GM18505 (cell line): ENCODE measurements at regions not wholly inside any gene's neighbourhood (a gene's known extent, or its start where the extent isn't known, plus 50 kb on each side); places are given as distances from the start of the nearest gene placed in this dataset.

Experiments used
- ATAC-seq: cut with Tn5 transposase; IDR thresholded peaks from one replicate; pipeline ENCODE4 v1.9.1; 2021; ENCODE audit not compliant: unreplicated experiment
- POLR2A ChIP-seq: IDR thresholded peaks from 4 replicates; pipeline ENCODE4 v1.6.1; 2011; ENCODE audit warnings: borderline replicate concordance; ENCODE audit not compliant: insufficient read depth, insufficient read length; ENCODE audit errors: extremely low read depth

- no peak for TF ChIP-seq POLR2A
- no peak for ATAC-seq
Observed at GRCh38 chr11:24312464-24313238, 184.2 kb upstream of the LUZP2 start.

GRCh38 chr11:24321229-24321628, 175.6 kb upstream of the LUZP2 start:
- no peak for TF ChIP-seq POLR2A
- ATAC-seq = no peak

GRCh38 chr11:24324211-24324610, 172.6 kb upstream of the LUZP2 start:
- TF ChIP-seq POLR2A = no peak
- no peak for ATAC-seq

GRCh38 chr11:24344222-24344621, 152.6 kb upstream of the LUZP2 start:
- TF ChIP-seq POLR2A = no peak
- no peak for ATAC-seq

GRCh38 chr11:24348908-24349307, 147.9 kb upstream of the LUZP2 start:
- ATAC-seq = no peak
- no peak for TF ChIP-seq POLR2A

GRCh38 chr11:24351179-24351578, 145.7 kb upstream of the LUZP2 start:
- no peak for TF ChIP-seq POLR2A
- no peak for ATAC-seq

- TF ChIP-seq POLR2A = no peak
- no peak for ATAC-seq
Observed at GRCh38 chr11:24356501-24356900, 140.4 kb upstream of the LUZP2 start.

- TF ChIP-seq POLR2A = no peak
- no peak for ATAC-seq
Observed at GRCh38 chr11:24357620-24358410, 139.0 kb upstream of the LUZP2 start.

GRCh38 chr11:24372491-24372890, 124.4 kb upstream of the LUZP2 start:
- ATAC-seq = no peak
- TF ChIP-seq POLR2A = no peak

GRCh38 chr11:24373516-24373915, 123.3 kb upstream of the LUZP2 start:
- TF ChIP-seq POLR2A = no peak
- no peak for ATAC-seq

- ATAC-seq = no peak
- TF ChIP-seq POLR2A = no peak
Observed at GRCh38 chr11:24375351-24375750, 121.5 kb upstream of the LUZP2 start.

GRCh38 chr11:24375931-24376330, 120.9 kb upstream of the LUZP2 start:
- no peak for TF ChIP-seq POLR2A
- ATAC-seq = no peak

GRCh38 chr11:24383137-24383536, 113.7 kb upstream of the LUZP2 start:
- no peak for TF ChIP-seq POLR2A

GRCh38 chr11:24384240-24384639, 112.6 kb upstream of the LUZP2 start:
- no peak for ATAC-seq
- TF ChIP-seq POLR2A = no peak

More at GRCh38 chr11:24383137-24383536, 113.7 kb upstream of the LUZP2 start:
- no peak for ATAC-seq
